OCI-LY7 (cell line): ENCODE measurements at regions not wholly inside any gene's neighbourhood (a gene's known extent, or its start where the extent isn't known, plus 50 kb on each side); places are given as distances from the start of the nearest gene placed in this dataset.

ENCODE experiments used
- EZH2phosphoT487 ChIP-seq: fragments of 200-600 bp; sonication (generic); IDR thresholded peaks from 2 replicates; pipeline ENCODE4 v1.6.1; 2018; ENCODE audit warnings: low read depth, borderline replicate concordance, mild to moderate bottlenecking, mixed run types, antibody characterized with exemption, low read length, moderate library complexity, mixed read lengths
- TF ChIP-seq, protein P1 (sequence below): fragments of 200-600 bp; sonication (generic); conservative IDR thresholded peaks from 2 replicates; pipeline ENCODE4 v1.5.1; 2014; ENCODE audit warnings: mild to moderate bottlenecking, antibody characterized with exemption, low read length, moderate library complexity, mixed read lengths

GRCh38 chr17:72249441-72249840, 128.6 kb downstream of the SOX9 start:
- no peak for TF ChIP-seq EZH2phosphoT487
- TF ChIP-seq, protein P1, sequence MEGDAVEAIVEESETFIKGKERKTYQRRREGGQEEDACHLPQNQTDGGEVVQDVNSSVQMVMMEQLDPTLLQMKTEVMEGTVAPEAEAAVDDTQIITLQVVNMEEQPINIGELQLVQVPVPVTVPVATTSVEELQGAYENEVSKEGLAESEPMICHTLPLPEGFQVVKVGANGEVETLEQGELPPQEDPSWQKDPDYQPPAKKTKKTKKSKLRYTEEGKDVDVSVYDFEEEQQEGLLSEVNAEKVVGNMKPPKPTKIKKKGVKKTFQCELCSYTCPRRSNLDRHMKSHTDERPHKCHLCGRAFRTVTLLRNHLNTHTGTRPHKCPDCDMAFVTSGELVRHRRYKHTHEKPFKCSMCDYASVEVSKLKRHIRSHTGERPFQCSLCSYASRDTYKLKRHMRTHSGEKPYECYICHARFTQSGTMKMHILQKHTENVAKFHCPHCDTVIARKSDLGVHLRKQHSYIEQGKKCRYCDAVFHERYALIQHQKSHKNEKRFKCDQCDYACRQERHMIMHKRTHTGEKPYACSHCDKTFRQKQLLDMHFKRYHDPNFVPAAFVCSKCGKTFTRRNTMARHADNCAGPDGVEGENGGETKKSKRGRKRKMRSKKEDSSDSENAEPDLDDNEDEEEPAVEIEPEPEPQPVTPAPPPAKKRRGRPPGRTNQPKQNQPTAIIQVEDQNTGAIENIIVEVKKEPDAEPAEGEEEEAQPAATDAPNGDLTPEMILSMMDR, result no peak
